ENCODE measurements at regions not wholly inside any gene's neighbourhood (a gene's known extent, or its start where the extent isn't known, plus 50 kb on each side); places are given as distances from the start of the nearest gene placed in this dataset.

GRCh38 chr18:76081536-76081935 lies 413.5 kb downstream of the ZNF516 start (continued):
- no peak for TF ChIP-seq TAF1 (IDR thresholded peaks at IDR 0.05; ENCODE audit: control insufficient read depth, extremely low read depth, insufficient read depth, low read length, severe bottlenecking)
- TF ChIP-seq RBM25 (IDR thresholded peaks at IDR 0.05; ENCODE audit: low read depth, low read length, severe bottlenecking) = no peak
- no peak for TF ChIP-seq ESRRA (IDR thresholded peaks at IDR 0.05; ENCODE audit: borderline replicate concordance, low read depth)
- no peak for TF ChIP-seq MYNN (IDR thresholded peaks at IDR 0.05)
- TF ChIP-seq MYNN (CRISPR knock-in tag; IDR thresholded peaks at IDR 0.05) = no peak
- TF ChIP-seq STAT5A (IDR thresholded peaks at IDR 0.05; ENCODE audit: borderline replicate concordance, low read length) = no peak

GRCh38 chr18:76080430-76080829 lies 414.6 kb downstream of the ZNF516 start:
- H3K4me1 ChIP-seq (replicated peaks in 1 of 2; ENCODE audit: control insufficient read depth in 2 of 2, insufficient read depth in 2 of 2, low read length in 2 of 2) = no peaks in the 10 kb centered on the region
- no peak overlapping the region for H3K9ac ChIP-seq (ENCODE audit: insufficient read depth in 1 of 2, low read depth in 2 of 2, low read length in 2 of 2)
- no peak overlapping the region for H3K4me2 ChIP-seq (ENCODE audit: insufficient read depth, low read length)
- no peak overlapping the region for H3K27ac ChIP-seq (ENCODE audit: extremely low read depth, low read depth, low read length)
- BruUV-seq (replicated peaks) = no TSS peak
- no peaks in the 10 kb centered on the region for H3K36me3 ChIP-seq (ENCODE audit: control insufficient read depth, insufficient read depth, low read length)
- intact Hi-C loops (cut with micrococcal nuclease) = no loop called here
- DNase-seq (ENCODE audit: extremely low read depth in 1 of 4, low spot score in 3 of 4) = no peak
- CTCF ChIA-PET (ENCODE audit: low intra/inter-chr PET ratio) = no interaction called here
- ATAC-seq = no peak
- POLR2A ChIA-PET = no interaction called here
- in situ Hi-C loops (cut with MboI) = no loop called here
- WGBS (ENCODE audit: insufficient coverage, low coverage, missing lambda C conversion rate) = 3% methylated on average over 9 of the region's 9 CpGs
- H3K27me3 ChIP-seq (ENCODE audit: control insufficient read depth in 2 of 2, insufficient read depth in 2 of 2, low read length in 2 of 2) = peaks cover 2 to 6% of the 10 kb centered on the region in 2 experiments; a peak in 2 of 5 replicates
- H3K79me2 ChIP-seq (ENCODE audit: control insufficient read depth, insufficient read depth, low read length) = no peaks in the 10 kb centered on the region
- H3K9me3 ChIP-seq (replicated peaks; ENCODE audit: control insufficient read depth, insufficient read depth, low read depth, low read length) = no peaks in the 10 kb centered on the region
- H3K4me3 ChIP-seq = no peak overlapping the region
- no peak overlapping the region for H2AFZ ChIP-seq (ENCODE audit: low read depth, low read length)
- FAIRE-seq = no peak
- no peaks in the 10 kb centered on the region for H4K20me1 ChIP-seq (replicated peaks; ENCODE audit: control insufficient read depth, insufficient read depth, low read length)
- H3K9me1 ChIP-seq (ENCODE audit: control insufficient read depth, insufficient read depth, low read length) = no peaks in the 10 kb centered on the region
- TF ChIP-seq, protein P1, sequence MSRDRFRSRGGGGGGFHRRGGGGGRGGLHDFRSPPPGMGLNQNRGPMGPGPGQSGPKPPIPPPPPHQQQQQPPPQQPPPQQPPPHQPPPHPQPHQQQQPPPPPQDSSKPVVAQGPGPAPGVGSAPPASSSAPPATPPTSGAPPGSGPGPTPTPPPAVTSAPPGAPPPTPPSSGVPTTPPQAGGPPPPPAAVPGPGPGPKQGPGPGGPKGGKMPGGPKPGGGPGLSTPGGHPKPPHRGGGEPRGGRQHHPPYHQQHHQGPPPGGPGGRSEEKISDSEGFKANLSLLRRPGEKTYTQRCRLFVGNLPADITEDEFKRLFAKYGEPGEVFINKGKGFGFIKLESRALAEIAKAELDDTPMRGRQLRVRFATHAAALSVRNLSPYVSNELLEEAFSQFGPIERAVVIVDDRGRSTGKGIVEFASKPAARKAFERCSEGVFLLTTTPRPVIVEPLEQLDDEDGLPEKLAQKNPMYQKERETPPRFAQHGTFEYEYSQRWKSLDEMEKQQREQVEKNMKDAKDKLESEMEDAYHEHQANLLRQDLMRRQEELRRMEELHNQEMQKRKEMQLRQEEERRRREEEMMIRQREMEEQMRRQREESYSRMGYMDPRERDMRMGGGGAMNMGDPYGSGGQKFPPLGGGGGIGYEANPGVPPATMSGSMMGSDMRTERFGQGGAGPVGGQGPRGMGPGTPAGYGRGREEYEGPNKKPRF (IDR thresholded peaks at IDR 0.05; ENCODE audit: low read depth, low read length) = no peak
- TF ChIP-seq U2AF2 (optimal IDR thresholded peaks at IDR 0.05; ENCODE audit: low read depth, low read length) = no peak
- no peak for TF ChIP-seq SMARCA5 (IDR thresholded peaks at IDR 0.05)
- TF ChIP-seq, protein P2, sequence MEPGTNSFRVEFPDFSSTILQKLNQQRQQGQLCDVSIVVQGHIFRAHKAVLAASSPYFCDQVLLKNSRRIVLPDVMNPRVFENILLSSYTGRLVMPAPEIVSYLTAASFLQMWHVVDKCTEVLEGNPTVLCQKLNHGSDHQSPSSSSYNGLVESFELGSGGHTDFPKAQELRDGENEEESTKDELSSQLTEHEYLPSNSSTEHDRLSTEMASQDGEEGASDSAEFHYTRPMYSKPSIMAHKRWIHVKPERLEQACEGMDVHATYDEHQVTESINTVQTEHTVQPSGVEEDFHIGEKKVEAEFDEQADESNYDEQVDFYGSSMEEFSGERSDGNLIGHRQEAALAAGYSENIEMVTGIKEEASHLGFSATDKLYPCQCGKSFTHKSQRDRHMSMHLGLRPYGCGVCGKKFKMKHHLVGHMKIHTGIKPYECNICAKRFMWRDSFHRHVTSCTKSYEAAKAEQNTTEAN (CRISPR knock-in tag; IDR thresholded peaks at IDR 0.05) = no peak
- TF ChIP-seq ZBTB9 (CRISPR knock-in tag; IDR thresholded peaks at IDR 0.05) = no peak
- no peak for TF ChIP-seq ETS1 (conservative IDR thresholded peaks at IDR 0.05; ENCODE audit: control insufficient read depth, low read depth, low read length)
- TF ChIP-seq SUPT5H (IDR thresholded peaks at IDR 0.05) = no peak
- no peak for TF ChIP-seq HEY1 (CRISPR knock-in tag; IDR thresholded peaks at IDR 0.05; ENCODE audit: borderline replicate concordance)
- no peak for TF ChIP-seq POLR2B (IDR thresholded peaks at IDR 0.05; ENCODE audit: low read depth, partially characterized antibody)
- no peak for TF ChIP-seq TOE1 (IDR thresholded peaks at IDR 0.05; ENCODE audit: borderline replicate concordance)
- no peak for TF ChIP-seq TOE1 (CRISPR knock-in tag; IDR thresholded peaks at IDR 0.05; ENCODE audit: borderline replicate concordance, low read depth)
- TF ChIP-seq HLTF (IDR thresholded peaks at IDR 0.05) = no peak

Data from K562 (cell line).